ENCODE measurements at regions not wholly inside any gene's neighbourhood (a gene's known extent, or its start where the extent isn't known, plus 50 kb on each side); places are given as distances from the start of the nearest gene placed in this dataset.

DNA sequence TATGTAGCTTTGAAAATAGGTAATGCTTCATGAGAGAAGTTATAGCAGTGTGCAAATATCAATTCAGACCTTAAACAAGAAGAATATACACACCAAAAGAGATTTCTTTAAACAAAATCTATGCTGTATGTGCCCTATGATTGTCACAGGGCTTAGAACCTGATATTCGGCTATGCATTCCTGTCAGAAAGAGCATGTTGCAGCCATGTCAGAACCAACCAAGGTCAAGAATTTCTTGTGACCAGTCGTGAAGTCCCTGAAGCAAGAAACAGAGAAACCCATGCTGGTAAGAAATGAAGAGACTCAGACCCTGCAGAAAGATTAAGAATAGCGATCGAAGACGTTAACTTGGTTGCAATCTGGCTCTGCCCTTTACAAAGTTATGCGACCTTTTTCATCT lies 210.3 kb upstream of the SPIN4 start:
- TF ChIP-seq, protein P1, sequence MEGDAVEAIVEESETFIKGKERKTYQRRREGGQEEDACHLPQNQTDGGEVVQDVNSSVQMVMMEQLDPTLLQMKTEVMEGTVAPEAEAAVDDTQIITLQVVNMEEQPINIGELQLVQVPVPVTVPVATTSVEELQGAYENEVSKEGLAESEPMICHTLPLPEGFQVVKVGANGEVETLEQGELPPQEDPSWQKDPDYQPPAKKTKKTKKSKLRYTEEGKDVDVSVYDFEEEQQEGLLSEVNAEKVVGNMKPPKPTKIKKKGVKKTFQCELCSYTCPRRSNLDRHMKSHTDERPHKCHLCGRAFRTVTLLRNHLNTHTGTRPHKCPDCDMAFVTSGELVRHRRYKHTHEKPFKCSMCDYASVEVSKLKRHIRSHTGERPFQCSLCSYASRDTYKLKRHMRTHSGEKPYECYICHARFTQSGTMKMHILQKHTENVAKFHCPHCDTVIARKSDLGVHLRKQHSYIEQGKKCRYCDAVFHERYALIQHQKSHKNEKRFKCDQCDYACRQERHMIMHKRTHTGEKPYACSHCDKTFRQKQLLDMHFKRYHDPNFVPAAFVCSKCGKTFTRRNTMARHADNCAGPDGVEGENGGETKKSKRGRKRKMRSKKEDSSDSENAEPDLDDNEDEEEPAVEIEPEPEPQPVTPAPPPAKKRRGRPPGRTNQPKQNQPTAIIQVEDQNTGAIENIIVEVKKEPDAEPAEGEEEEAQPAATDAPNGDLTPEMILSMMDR (optimal IDR thresholded peaks at IDR 0.05 in 1 of 3, IDR thresholded peaks at IDR 0.05 in 1 of 3, conservative IDR thresholded peaks at IDR 0.05 in 1 of 3; ENCODE audit: extremely low read depth in 1 of 3, insufficient read depth in 2 of 3, low read length in 3 of 3): no peak
- no peak for TF ChIP-seq EZH2 (IDR thresholded peaks at IDR 0.05; ENCODE audit: low read length)
